ENCODE measurements at regions not wholly inside any gene's neighbourhood (a gene's known extent, or its start where the extent isn't known, plus 50 kb on each side); places are given as distances from the start of the nearest gene placed in this dataset.
"Not testable (repeated sequence)": the region's sequence is repeated elsewhere in the genome, so short reads cannot be mapped to it uniquely, and the experiment has no call there.

GRCh38 chr4:170170861-170171260 lies 81.1 kb upstream of the AADAT start:
- H2AFZ ChIP-seq (ENCODE audit: low read length): no peak overlapping the region
- no peaks in the 10 kb centered on the region for H4K20me1 ChIP-seq (ENCODE audit: insufficient read depth, low read length)
- no peaks in the 10 kb centered on the region for H3F3A ChIP-seq (ENCODE audit: insufficient read depth, low read length)
- H3K4me1 ChIP-seq (ENCODE audit: low read length): no peaks in the 10 kb centered on the region
- H3K9ac ChIP-seq (ENCODE audit: low read length): no peak overlapping the region
- no peaks in the 10 kb centered on the region for H3K36me3 ChIP-seq (replicated peaks; ENCODE audit: insufficient read depth, low read length)
- H3K4me3 ChIP-seq (ENCODE audit: low read length): no peak overlapping the region
- no peak for TF ChIP-seq EZH2phosphoT487 (IDR thresholded peaks at IDR 0.05; ENCODE audit: low read length)
- TF ChIP-seq, protein P1, sequence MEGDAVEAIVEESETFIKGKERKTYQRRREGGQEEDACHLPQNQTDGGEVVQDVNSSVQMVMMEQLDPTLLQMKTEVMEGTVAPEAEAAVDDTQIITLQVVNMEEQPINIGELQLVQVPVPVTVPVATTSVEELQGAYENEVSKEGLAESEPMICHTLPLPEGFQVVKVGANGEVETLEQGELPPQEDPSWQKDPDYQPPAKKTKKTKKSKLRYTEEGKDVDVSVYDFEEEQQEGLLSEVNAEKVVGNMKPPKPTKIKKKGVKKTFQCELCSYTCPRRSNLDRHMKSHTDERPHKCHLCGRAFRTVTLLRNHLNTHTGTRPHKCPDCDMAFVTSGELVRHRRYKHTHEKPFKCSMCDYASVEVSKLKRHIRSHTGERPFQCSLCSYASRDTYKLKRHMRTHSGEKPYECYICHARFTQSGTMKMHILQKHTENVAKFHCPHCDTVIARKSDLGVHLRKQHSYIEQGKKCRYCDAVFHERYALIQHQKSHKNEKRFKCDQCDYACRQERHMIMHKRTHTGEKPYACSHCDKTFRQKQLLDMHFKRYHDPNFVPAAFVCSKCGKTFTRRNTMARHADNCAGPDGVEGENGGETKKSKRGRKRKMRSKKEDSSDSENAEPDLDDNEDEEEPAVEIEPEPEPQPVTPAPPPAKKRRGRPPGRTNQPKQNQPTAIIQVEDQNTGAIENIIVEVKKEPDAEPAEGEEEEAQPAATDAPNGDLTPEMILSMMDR (IDR thresholded peaks at IDR 0.05; ENCODE audit: low read length): no peak
- TF ChIP-seq EZH2 (optimal IDR thresholded peaks at IDR 0.05; ENCODE audit: low read depth, low read length): no peak
- H3K9me2 ChIP-seq (replicated peaks; ENCODE audit: insufficient read depth, low read length): no peaks in the 10 kb centered on the region
- no peaks in the 10 kb centered on the region for H3K27me3 ChIP-seq (replicated peaks; ENCODE audit: insufficient read depth, low read length)
- no peaks in the 10 kb centered on the region for H3K9me3 ChIP-seq (replicated peaks; ENCODE audit: insufficient read depth, low read length)
- H3K4me2 ChIP-seq (ENCODE audit: low read depth, low read length): no peak overlapping the region
- no peak for DNase-seq
- H3K27ac ChIP-seq (ENCODE audit: low read length): no peak overlapping the region
- H3K79me2 ChIP-seq (ENCODE audit: low read length): no peaks in the 10 kb centered on the region

DNA sequence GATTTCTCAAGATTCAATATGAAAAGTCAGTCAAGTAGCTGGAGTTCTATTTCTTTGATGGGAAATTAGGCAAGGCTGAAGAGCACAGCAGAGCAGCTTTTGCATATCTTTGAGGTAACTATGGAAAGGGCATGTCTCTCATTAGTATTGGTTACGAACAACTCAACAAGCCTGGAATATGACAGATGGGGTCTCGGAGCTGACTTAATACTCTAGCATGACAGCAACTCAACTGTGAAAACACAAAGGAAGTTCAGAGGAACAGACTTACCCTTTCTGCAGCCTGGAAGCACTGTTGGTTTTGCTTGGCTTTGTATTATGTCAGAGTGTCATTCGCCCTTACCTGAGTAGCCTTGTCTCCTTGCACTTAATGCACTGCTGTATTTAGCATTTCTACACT lies 79.9 kb upstream of the AADAT start:
- Histone ChIP-seq H3F3A (ENCODE audit: insufficient read depth, low read length) (no peaks in the 10 kb centered on the region), H3K4me1 (ENCODE audit: low read length) (no peaks in the 10 kb centered on the region), H2AFZ (ENCODE audit: low read length) (no peak overlapping the region), H3K27me3 (replicated peaks; ENCODE audit: insufficient read depth, low read length) (no peaks in the 10 kb centered on the region), H3K4me2 (ENCODE audit: low read depth, low read length) (no peak overlapping the region), H3K4me3 (ENCODE audit: low read length) (no peak overlapping the region), H3K9ac (ENCODE audit: low read length) (no peak overlapping the region), H3K9me3 (replicated peaks; ENCODE audit: insufficient read depth, low read length) (no peaks in the 10 kb centered on the region), H3K36me3 (replicated peaks; ENCODE audit: insufficient read depth, low read length) (no peaks in the 10 kb centered on the region), H3K27ac (ENCODE audit: low read length) (no peak overlapping the region), H3K79me2 (ENCODE audit: low read length) (no peaks in the 10 kb centered on the region), H4K20me1 (ENCODE audit: insufficient read depth, low read length) (no peaks in the 10 kb centered on the region), H3K9me2 (replicated peaks; ENCODE audit: insufficient read depth, low read length) (no peaks in the 10 kb centered on the region)
- no peak for TF ChIP-seq EZH2phosphoT487 (IDR thresholded peaks at IDR 0.05; ENCODE audit: low read length)
- no peak for TF ChIP-seq EZH2 (optimal IDR thresholded peaks at IDR 0.05; ENCODE audit: low read depth, low read length)
- TF ChIP-seq, protein P1 (IDR thresholded peaks at IDR 0.05; ENCODE audit: low read length): no peak
- no peak for DNase-seq

- Histone ChIP-seq H2AFZ (ENCODE audit: low read length) (no peak overlapping the region), H3K9ac (ENCODE audit: low read length) (no peak overlapping the region), H3K27me3 (replicated peaks; ENCODE audit: insufficient read depth, low read length) (no peaks in the 10 kb centered on the region), H3K79me2 (ENCODE audit: low read length) (no peaks in the 10 kb centered on the region), H3K9me3 (replicated peaks; ENCODE audit: insufficient read depth, low read length) (no peaks in the 10 kb centered on the region), H3K4me3 (ENCODE audit: low read length) (no peak overlapping the region), H3K4me1 (ENCODE audit: low read length) (no peaks in the 10 kb centered on the region), H3K4me2 (ENCODE audit: low read depth, low read length) (no peak overlapping the region), H4K20me1 (ENCODE audit: insufficient read depth, low read length) (no peaks in the 10 kb centered on the region), H3K9me2 (replicated peaks; ENCODE audit: insufficient read depth, low read length) (no peaks in the 10 kb centered on the region), H3F3A (ENCODE audit: insufficient read depth, low read length) (no peaks in the 10 kb centered on the region), H3K36me3 (replicated peaks; ENCODE audit: insufficient read depth, low read length) (no peaks in the 10 kb centered on the region), H3K27ac (ENCODE audit: low read length) (no peak overlapping the region)
- no peak for DNase-seq
- TF ChIP-seq EZH2phosphoT487 (IDR thresholded peaks at IDR 0.05; ENCODE audit: low read length): no peak
- TF ChIP-seq, protein P1 (IDR thresholded peaks at IDR 0.05; ENCODE audit: low read length): no peak
- no peak for TF ChIP-seq EZH2 (optimal IDR thresholded peaks at IDR 0.05; ENCODE audit: low read depth, low read length)
Observed at GRCh38 chr4:170167678-170168077, 77.9 kb upstream of the AADAT start.

GRCh38 chr4:170166193-170166592 lies 76.4 kb upstream of the AADAT start:
- H3K4me2 ChIP-seq (ENCODE audit: low read depth, low read length); H3K4me3 ChIP-seq (ENCODE audit: low read length); H3K9ac ChIP-seq (ENCODE audit: low read length); H2AFZ ChIP-seq (ENCODE audit: low read length); H3K27ac ChIP-seq (ENCODE audit: low read length); H3F3A ChIP-seq (ENCODE audit: insufficient read depth, low read length); H3K9me3 ChIP-seq (replicated peaks; ENCODE audit: insufficient read depth, low read length); H3K79me2 ChIP-seq (ENCODE audit: low read length); H4K20me1 ChIP-seq (ENCODE audit: insufficient read depth, low read length); H3K9me2 ChIP-seq (replicated peaks; ENCODE audit: insufficient read depth, low read length); H3K4me1 ChIP-seq (ENCODE audit: low read length); H3K36me3 ChIP-seq (replicated peaks; ENCODE audit: insufficient read depth, low read length); H3K27me3 ChIP-seq (replicated peaks; ENCODE audit: insufficient read depth, low read length); DNase-seq: not testable (repeated sequence)
